Choroid plexus epithelial cell (primary cell): ENCODE measurements at regions not wholly inside any gene's neighbourhood (a gene's known extent, or its start where the extent isn't known, plus 50 kb on each side); places are given as distances from the start of the nearest gene placed in this dataset.

ENCODE experiments used
- DNase-seq: peaks from one replicate; pipeline ENCODE4 v3.0.0-alpha.2; 2010; ENCODE audit warnings: low read depth
- H3K4me3 ChIP-seq: 2 replicates; pipeline ENCODE4 v1.5.1; 2011; ENCODE audit warnings: low read depth, mild to moderate bottlenecking, control low read depth, low read length, moderate library complexity
- TF ChIP-seq, protein P1 (sequence below): conservative IDR thresholded peaks from 2 replicates; pipeline ENCODE4 v1.5.1; 2011; ENCODE audit warnings: low read depth, mild to moderate bottlenecking, control low read depth, inconsistent platforms, low read length, moderate library complexity

GRCh38 chr18:55079481-55080355 lies 120.5 kb upstream of the CCDC68 start:
- DNase-seq: peak; percentile 76
- H3K4me3 ChIP-seq: no peak overlapping the region
- TF ChIP-seq, protein P1, sequence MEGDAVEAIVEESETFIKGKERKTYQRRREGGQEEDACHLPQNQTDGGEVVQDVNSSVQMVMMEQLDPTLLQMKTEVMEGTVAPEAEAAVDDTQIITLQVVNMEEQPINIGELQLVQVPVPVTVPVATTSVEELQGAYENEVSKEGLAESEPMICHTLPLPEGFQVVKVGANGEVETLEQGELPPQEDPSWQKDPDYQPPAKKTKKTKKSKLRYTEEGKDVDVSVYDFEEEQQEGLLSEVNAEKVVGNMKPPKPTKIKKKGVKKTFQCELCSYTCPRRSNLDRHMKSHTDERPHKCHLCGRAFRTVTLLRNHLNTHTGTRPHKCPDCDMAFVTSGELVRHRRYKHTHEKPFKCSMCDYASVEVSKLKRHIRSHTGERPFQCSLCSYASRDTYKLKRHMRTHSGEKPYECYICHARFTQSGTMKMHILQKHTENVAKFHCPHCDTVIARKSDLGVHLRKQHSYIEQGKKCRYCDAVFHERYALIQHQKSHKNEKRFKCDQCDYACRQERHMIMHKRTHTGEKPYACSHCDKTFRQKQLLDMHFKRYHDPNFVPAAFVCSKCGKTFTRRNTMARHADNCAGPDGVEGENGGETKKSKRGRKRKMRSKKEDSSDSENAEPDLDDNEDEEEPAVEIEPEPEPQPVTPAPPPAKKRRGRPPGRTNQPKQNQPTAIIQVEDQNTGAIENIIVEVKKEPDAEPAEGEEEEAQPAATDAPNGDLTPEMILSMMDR: no peak

- TF ChIP-seq, protein P1: no peak
- no peak for DNase-seq
- no peak overlapping the region for H3K4me3 ChIP-seq
Measured at GRCh38 chr18:55079067-55079466, 119.8 kb upstream of the CCDC68 start.

GRCh38 chr18:55078303-55078932 lies 119.2 kb upstream of the CCDC68 start:
- peak; percentile 22 for DNase-seq
- H3K4me3 ChIP-seq: no peak overlapping the region
- TF ChIP-seq, protein P1: no peak

DNA sequence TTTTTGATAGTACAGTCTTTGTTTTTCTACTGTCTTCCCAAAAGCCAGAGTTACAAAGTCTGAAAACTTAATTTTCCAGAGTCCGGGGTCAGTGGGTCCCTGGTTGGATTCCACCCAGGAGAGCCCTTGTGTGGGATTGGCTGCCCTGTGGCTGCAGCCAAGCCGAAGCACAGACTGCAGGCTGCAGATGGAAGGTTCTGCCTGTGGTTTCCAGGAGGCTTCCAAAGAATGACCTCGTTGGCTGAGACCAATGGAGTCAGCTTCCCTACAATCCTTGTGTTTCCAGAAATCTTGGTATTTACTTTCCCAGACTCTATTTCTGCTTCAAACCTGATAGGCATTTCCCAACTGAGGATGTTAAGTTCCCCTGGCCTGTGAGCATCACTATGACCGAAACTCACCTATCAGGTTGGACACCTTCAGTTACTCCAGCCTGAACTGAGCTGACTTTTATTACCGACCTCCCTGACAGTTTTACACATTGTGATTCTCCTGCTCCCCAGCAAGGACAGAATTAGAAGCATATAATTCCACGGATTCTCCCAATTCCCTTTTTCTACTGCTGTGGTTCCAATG lies 117.5 kb upstream of the CCDC68 start:
- no peak for DNase-seq
- TF ChIP-seq, protein P1: no peak
- H3K4me3 ChIP-seq: no peak overlapping the region

DNA sequence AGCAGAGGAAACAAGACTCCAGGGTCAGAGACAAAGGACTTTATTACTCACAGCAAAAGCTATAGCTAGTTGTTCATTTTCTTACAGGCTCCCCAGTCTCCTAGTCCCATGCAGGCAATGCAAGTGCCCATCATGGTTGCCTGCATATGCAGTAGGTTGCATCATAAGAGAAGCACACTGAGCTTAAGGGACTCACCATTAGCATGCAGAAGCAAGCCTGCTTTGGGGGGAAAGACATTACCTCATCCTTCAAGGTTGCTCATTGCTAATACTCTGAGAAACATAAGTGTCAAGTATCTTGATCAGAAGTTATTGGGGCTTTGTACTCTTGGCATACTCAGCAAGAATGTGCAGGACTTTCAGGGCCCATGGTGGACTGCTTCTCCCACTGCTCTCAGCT lies 114.6 kb upstream of the CCDC68 start:
- TF ChIP-seq, protein P1: no peak
- no peak for DNase-seq
- H3K4me3 ChIP-seq: no peak overlapping the region

DNA sequence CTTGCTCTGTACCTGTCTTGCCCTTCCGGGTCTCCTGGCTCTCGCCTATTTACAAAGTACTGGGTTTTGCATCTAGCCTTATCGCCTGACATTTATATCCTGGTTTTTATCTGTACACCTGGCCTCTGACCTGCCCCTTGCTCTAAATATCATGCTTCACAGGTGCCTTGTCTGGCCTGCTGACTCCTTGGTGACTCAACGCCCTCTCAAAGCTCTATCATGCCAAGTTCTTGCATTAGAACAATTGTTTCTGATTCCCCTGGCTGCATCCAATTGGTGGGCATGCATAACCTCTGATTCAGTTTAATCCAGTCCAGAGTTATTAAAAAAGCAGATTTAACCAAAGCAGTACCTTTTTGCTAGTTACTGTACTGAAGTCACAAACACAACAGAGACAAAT lies 113.9 kb upstream of the CCDC68 start:
- TF ChIP-seq, protein P1: no peak
- no peak overlapping the region for H3K4me3 ChIP-seq
- no peak for DNase-seq
